ENCODE measurements at regions not wholly inside any gene's neighbourhood (a gene's known extent, or its start where the extent isn't known, plus 50 kb on each side); places are given as distances from the start of the nearest gene placed in this dataset.

GRCh38 chr1:147080671-147081394, 91.4 kb downstream of the PRKAB2 start:
- TF ChIP-seq CTCF (IDR thresholded peaks at IDR 0.05 in 2 of 3, conservative IDR thresholded peaks at IDR 0.05 in 1 of 3; ENCODE audit: borderline replicate concordance in 1 of 3, insufficient read depth in 1 of 3, low read depth in 2 of 3, low read length in 2 of 3) (no peak), EZH2 (IDR thresholded peaks at IDR 0.05) (no peak), POLR2A (IDR thresholded peaks at IDR 0.05; ENCODE audit: borderline replicate concordance, extremely low read depth, insufficient read depth, insufficient read length) (no peak), POLR2AphosphoS5 (IDR thresholded peaks at IDR 0.05; ENCODE audit: low read depth, low read length) (no peak), EGR1 (IDR thresholded peaks at IDR 0.05; ENCODE audit: low read depth) (no peak), ZBTB33 (IDR thresholded peaks at IDR 0.05; ENCODE audit: extremely low read depth, insufficient replicate concordance, low read length) (no peak), YY1 (IDR thresholded peaks at IDR 0.05; ENCODE audit: extremely low read depth, insufficient replicate concordance, low read depth, low read length) (no peak)
